22Rv1 (cell line): ENCODE measurements at regions not wholly inside any gene's neighbourhood (a gene's known extent, or its start where the extent isn't known, plus 50 kb on each side); places are given as distances from the start of the nearest gene placed in this dataset.

Source experiments
- CTCF ChIP-seq: fragments of 450-650 bp; IDR thresholded peaks from 2 replicates; pipeline ENCODE4 v1.5.1; 2017; ENCODE audit warnings: mild to moderate bottlenecking
- ZFX ChIP-seq: fragments of 450-650 bp; IDR thresholded peaks from 2 replicates; pipeline ENCODE4 v1.6.1; 2017; ENCODE audit warnings: antibody characterized with exemption, borderline replicate concordance

DNA sequence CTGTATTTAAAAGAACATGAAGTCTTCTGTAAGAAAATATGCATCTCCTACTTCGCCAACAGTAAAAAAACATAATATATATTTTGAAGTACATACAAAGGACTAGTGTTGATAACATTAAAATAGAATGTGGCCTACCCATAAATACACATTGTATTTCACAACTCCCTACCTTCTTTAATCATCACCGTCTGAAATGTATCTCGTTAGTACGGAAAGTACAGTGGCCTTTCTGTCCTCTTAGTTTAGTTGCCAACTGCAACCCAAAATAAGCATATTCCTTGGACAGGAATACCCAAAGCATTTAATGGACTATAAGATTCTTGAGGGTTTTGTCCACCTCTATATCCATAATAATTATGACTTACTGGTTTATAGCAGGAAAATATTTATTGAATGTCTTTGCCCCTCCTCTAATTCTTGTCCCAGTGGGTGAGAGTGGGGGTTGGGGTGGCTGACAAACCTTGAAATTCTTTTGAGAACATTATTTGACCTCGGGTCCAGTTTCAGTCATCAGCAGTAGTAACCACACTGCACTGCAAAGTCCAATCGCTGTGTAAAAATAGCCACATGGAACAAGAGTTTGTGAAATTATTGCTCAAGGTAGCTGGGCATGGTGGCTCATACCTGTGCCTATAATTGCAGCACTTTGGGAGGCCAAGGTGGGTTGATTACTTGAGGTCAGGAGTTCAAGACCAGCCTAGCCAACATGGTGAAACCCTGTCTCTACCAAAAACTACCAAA lies 474.5 kb downstream of the KLHL13 start:
- TF ChIP-seq CTCF, result no peak
- TF ChIP-seq ZFX, result no peak
